Loucy (cell line): ENCODE measurements at regions not wholly inside any gene's neighbourhood (a gene's known extent, or its start where the extent isn't known, plus 50 kb on each side); places are given as distances from the start of the nearest gene placed in this dataset.

Source experiments
- H2AFZ ChIP-seq: fragments of 200-600 bp; sonication (generic); 2 replicates; pipeline ENCODE4 v1.6.0; 2016; ENCODE audit warnings: antibody characterized with exemption, mild to moderate bottlenecking, low read length, moderate library complexity
- H3F3A ChIP-seq: fragments of 200-600 bp; 2 replicates; pipeline ENCODE4 v1.6.0; 2016; ENCODE audit warnings: antibody characterized with exemption, low read depth, mild to moderate bottlenecking
- H3K27me3 ChIP-seq: fragments of 200-600 bp; sonication (generic); 2 replicates; pipeline ENCODE4 v1.6.1; 2014; ENCODE audit warnings: low read length, mild to moderate bottlenecking; ENCODE audit not compliant: insufficient read depth, poor library complexity, severe bottlenecking
- H3K36me3 ChIP-seq: fragments of 200-600 bp; sonication (generic); 2 replicates; pipeline ENCODE4 v1.6.1; 2016; ENCODE audit warnings: low read length; ENCODE audit not compliant: insufficient read depth
- H3K4me1 ChIP-seq: fragments of 200-600 bp; sonication (generic); 2 replicates; pipeline ENCODE4 v1.5.1; 2014; ENCODE audit warnings: low read length, mild to moderate bottlenecking; ENCODE audit not compliant: insufficient read depth, poor library complexity, severe bottlenecking
- H3K4me2 ChIP-seq: fragments of 200-600 bp; sonication (generic); 2 replicates; pipeline ENCODE4 v1.6.0; 2014; ENCODE audit warnings: antibody characterized with exemption, low read length, low read depth, mild to moderate bottlenecking; ENCODE audit not compliant: poor library complexity, severe bottlenecking
- H3K4me3 ChIP-seq: fragments of 200-600 bp; sonication (generic); 2 replicates; pipeline ENCODE4 v1.5.1; 2014; ENCODE audit warnings: low read length, mild to moderate bottlenecking, mixed read lengths; ENCODE audit not compliant: poor library complexity, severe bottlenecking
- H3K79me2 ChIP-seq: fragments of 200-600 bp; sonication (generic); 2 replicates; pipeline ENCODE4 v1.6.1; 2014; ENCODE audit warnings: low read length; ENCODE audit not compliant: insufficient read depth
- H3K9ac ChIP-seq: fragments of 200-600 bp; sonication (generic); 2 replicates; pipeline ENCODE4 v1.6.0; 2014; ENCODE audit warnings: mild to moderate bottlenecking, low read depth, low read length, moderate library complexity; ENCODE audit not compliant: poor library complexity, severe bottlenecking
- H3K9me2 ChIP-seq: fragments of 200-600 bp; sonication (generic); replicated peaks from 2 replicates; pipeline ENCODE4 v1.6.1; 2016; ENCODE audit warnings: low read depth, low read length, mixed read lengths
- H3K9me3 ChIP-seq: fragments of 200-600 bp; sonication (generic); 2 replicates; pipeline ENCODE4 v1.6.1; 2014; ENCODE audit warnings: mild to moderate bottlenecking, antibody characterized with exemption, low read length, low read depth; ENCODE audit not compliant: insufficient read depth
- H4K20me1 ChIP-seq: fragments of 200-600 bp; sonication (generic); 2 replicates; pipeline ENCODE4 v1.6.0; 2014; ENCODE audit warnings: antibody characterized with exemption, low read length, mild to moderate bottlenecking; ENCODE audit not compliant: insufficient read depth, poor library complexity, severe bottlenecking
- EZH2phosphoT487 ChIP-seq: fragments of 200-600 bp; IDR thresholded peaks from 2 replicates; pipeline ENCODE4 v1.6.1; 2018; ENCODE audit warnings: antibody characterized with exemption, mild to moderate bottlenecking, moderate library complexity, borderline replicate concordance
- TF ChIP-seq, protein P1 (sequence below): fragments of 200-600 bp; sonication (generic); conservative IDR thresholded peaks from 2 replicates; pipeline ENCODE4 v1.5.1; 2014; ENCODE audit warnings: mild to moderate bottlenecking, antibody characterized with exemption, low read length

- H3K79me2 ChIP-seq = no peaks in the 10 kb centered on the region
- H3K4me3 ChIP-seq = no peak overlapping the region
- H3K27me3 ChIP-seq = no peaks in the 10 kb centered on the region
- H3F3A ChIP-seq = no peaks in the 10 kb centered on the region
- no peaks in the 10 kb centered on the region for H3K9me2 ChIP-seq
- H3K36me3 ChIP-seq = no peaks in the 10 kb centered on the region
- H3K4me2 ChIP-seq = no peak overlapping the region
- H3K9me3 ChIP-seq = no peaks in the 10 kb centered on the region
- H4K20me1 ChIP-seq = no peaks in the 10 kb centered on the region
- H3K9ac ChIP-seq = no peak overlapping the region
- peaks cover 29% of the 10 kb centered on the region for H3K4me1 ChIP-seq
- no peak overlapping the region for H2AFZ ChIP-seq
- TF ChIP-seq, protein P1, sequence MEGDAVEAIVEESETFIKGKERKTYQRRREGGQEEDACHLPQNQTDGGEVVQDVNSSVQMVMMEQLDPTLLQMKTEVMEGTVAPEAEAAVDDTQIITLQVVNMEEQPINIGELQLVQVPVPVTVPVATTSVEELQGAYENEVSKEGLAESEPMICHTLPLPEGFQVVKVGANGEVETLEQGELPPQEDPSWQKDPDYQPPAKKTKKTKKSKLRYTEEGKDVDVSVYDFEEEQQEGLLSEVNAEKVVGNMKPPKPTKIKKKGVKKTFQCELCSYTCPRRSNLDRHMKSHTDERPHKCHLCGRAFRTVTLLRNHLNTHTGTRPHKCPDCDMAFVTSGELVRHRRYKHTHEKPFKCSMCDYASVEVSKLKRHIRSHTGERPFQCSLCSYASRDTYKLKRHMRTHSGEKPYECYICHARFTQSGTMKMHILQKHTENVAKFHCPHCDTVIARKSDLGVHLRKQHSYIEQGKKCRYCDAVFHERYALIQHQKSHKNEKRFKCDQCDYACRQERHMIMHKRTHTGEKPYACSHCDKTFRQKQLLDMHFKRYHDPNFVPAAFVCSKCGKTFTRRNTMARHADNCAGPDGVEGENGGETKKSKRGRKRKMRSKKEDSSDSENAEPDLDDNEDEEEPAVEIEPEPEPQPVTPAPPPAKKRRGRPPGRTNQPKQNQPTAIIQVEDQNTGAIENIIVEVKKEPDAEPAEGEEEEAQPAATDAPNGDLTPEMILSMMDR = no peak
- no peak for TF ChIP-seq EZH2phosphoT487
These were observed 74.1 kb upstream of the DUSP5 start for GRCh38 chr10:110423650-110424049.

DNA sequence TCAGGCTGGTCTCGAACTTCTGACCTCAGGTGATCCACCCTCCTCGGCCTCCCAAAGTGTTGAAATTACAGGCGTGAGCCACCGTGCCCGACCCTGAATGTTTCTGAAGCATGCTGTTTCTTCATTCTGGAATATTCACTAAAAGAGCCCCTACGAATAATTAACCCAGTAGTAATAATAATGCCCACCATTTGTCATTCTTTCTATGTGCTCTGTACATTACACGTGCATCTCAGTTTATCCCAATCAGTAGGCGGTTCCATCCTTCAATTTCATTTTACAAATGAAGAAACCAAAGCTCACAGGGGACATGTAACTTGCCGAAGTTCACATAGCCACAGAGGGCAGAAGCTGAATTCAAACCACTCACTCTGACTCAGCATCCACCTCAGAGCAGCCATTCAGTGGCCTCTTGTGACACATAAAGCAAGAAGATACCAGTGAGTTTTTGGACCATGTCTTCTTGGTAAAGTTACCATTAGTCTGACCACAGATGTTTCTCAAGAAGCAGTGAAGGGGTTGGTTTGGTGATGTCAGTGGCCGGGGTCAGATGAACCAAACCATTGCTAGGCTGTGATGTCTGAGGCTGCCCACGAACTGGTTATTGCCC, 71.9 kb upstream of the DUSP5 start:
- no peaks in the 10 kb centered on the region for H3K36me3 ChIP-seq
- H3F3A ChIP-seq = no peaks in the 10 kb centered on the region
- no peaks in the 10 kb centered on the region for H3K9me2 ChIP-seq
- TF ChIP-seq EZH2phosphoT487 = no peak
- H3K79me2 ChIP-seq = no peaks in the 10 kb centered on the region
- no peaks in the 10 kb centered on the region for H4K20me1 ChIP-seq
- H3K27me3 ChIP-seq = no peaks in the 10 kb centered on the region
- H3K9me3 ChIP-seq = no peaks in the 10 kb centered on the region
- H3K4me1 ChIP-seq = peaks cover 10% of the 10 kb centered on the region
- H3K4me2 ChIP-seq = no peak overlapping the region
- H2AFZ ChIP-seq = no peak overlapping the region
- no peak overlapping the region for H3K4me3 ChIP-seq
- H3K9ac ChIP-seq = no peak overlapping the region

DNA sequence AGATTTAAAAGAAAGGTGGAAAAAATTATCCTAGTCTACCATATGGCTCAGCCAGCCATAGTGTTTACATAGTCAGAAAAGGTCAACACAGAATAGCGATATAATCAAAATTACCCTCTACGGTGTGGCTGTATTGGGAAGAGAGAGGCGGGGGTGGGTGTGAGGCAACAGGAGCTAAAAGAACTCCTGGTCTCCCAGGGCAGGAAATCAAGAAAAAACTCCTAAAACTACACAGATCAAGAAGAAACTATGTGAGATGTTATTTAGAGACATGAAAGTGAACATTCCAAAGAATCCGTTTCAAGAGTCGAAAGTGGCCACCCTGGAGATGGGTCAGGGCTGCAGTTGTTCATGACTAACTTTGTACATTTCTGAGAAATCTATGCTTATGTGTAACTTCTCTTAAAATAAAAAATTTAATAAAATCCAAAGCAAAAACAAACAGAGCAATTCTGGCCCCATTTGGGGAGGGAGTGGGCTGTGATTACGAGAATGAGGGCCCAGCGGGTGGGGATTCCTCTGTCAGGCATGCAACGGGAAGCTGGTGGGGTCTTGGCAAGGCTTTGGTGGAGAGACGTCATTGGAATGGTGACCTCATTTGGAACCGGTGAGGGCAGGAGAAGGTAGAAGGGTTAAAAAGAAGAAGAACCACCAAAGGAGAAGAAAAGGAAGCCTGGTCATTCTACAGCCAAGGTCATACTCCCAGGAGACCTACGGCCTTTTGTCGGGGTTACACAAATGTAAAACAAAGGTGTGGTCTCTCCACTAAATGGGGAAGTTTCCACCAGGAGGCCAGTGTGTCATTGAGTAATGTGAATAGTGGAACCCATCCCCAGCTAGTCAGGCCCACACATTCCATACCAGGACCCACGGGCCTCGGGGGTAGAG, 71.2 kb upstream of the DUSP5 start:
- Histone ChIP-seq H3K9me3 (no peaks in the 10 kb centered on the region), H3K9ac (no peak overlapping the region), H3K79me2 (no peaks in the 10 kb centered on the region), H3K4me3 (no peak overlapping the region), H2AFZ (no peak overlapping the region), H3K4me2 (no peak overlapping the region), H3K27me3 (no peaks in the 10 kb centered on the region), H3K4me1 (peaks cover 3% of the 10 kb centered on the region), H3K36me3 (no peaks in the 10 kb centered on the region), H3K9me2 (no peaks in the 10 kb centered on the region), H3F3A (no peaks in the 10 kb centered on the region), H4K20me1 (no peaks in the 10 kb centered on the region)
- TF ChIP-seq EZH2phosphoT487 = no peak
- TF ChIP-seq, protein P1 = no peak
